GM12874 (cell line): ENCODE measurements at regions not wholly inside any gene's neighbourhood (a gene's known extent, or its start where the extent isn't known, plus 50 kb on each side); places are given as distances from the start of the nearest gene placed in this dataset.

Experiments
- CTCF ChIP-seq: IDR thresholded peaks from 2 replicates; pipeline ENCODE4 v1.5.1; 2011; ENCODE audit warnings: low read depth, mild to moderate bottlenecking, control low read depth, low read length, moderate library complexity; ENCODE audit not compliant: insufficient read depth

GRCh38 chr13:65926750-65927171 lies 1303.4 kb downstream of the PCDH9 start:
- TF ChIP-seq CTCF, result peak; percentile 44

- TF ChIP-seq CTCF, result no peak
Observed at GRCh38 chr13:65921933-65922332, 1308.2 kb downstream of the PCDH9 start.

- no peak for TF ChIP-seq CTCF
Observed at GRCh38 chr13:65917731-65918130, 1312.4 kb downstream of the PCDH9 start.

GRCh38 chr13:65915195-65915594 lies 1314.9 kb downstream of the PCDH9 start:
- TF ChIP-seq CTCF, result no peak

GRCh38 chr13:65914716-65915115 lies 1315.4 kb downstream of the PCDH9 start:
- TF ChIP-seq CTCF, result no peak

- TF ChIP-seq CTCF, result no peak
Observed at GRCh38 chr13:65913173-65913572, 1317.0 kb downstream of the PCDH9 start.

- TF ChIP-seq CTCF, result no peak
Observed at GRCh38 chr13:65912516-65912915, 1317.6 kb downstream of the PCDH9 start.
